Suprapubic skin (tissue), 4 donors: ENCODE measurements at regions not wholly inside any gene's neighbourhood (a gene's known extent, or its start where the extent isn't known, plus 50 kb on each side); places are given as distances from the start of the nearest gene placed in this dataset.
"Not testable (repeated sequence)": the region's sequence is repeated elsewhere in the genome, so short reads cannot be mapped to it uniquely, and the experiment has no call there.

Source experiments
- DNase-seq, 2 donors: peaks; one replicate each; pipeline ENCODE4 v3.0.0-alpha.2; 2019; ENCODE audit warnings: low spot score in 2 of 2
- H3K27ac ChIP-seq: fragments of 200-600 bp; sonication (generic); one replicate; pipeline ENCODE4 v1.5.1; 2019
- H3K27me3 ChIP-seq: fragments of 200-600 bp; sonication (generic); one replicate; pipeline ENCODE4 v1.5.1; 2019
- H3K36me3 ChIP-seq: fragments of 200-600 bp; sonication (generic); one replicate; pipeline ENCODE4 v1.5.1; 2019
- H3K4me1 ChIP-seq: fragments of 200-600 bp; sonication (generic); one replicate; pipeline ENCODE4 v1.5.1; 2019
- H3K4me3 ChIP-seq: fragments of 200-600 bp; sonication (generic); one replicate; pipeline ENCODE4 v1.5.1; 2019; ENCODE audit warnings: mild to moderate bottlenecking
- H3K9me3 ChIP-seq: fragments of 200-600 bp; sonication (generic); one replicate; pipeline ENCODE4 v1.5.1; 2019
- EP300 ChIP-seq: sonication (generic); formaldehyde crosslinking; IDR thresholded peaks from one replicate; pipeline ENCODE4 v1.6.1; 2017; ENCODE audit warnings: antibody characterized with exemption
- POLR2A ChIP-seq, 2 donors: fragments of 450-650 bp; IDR thresholded peaks; one replicate each; pipeline ENCODE4 v1.6.1; 2017; ENCODE audit warnings: antibody characterized with exemption in 2 of 2, mild to moderate bottlenecking in 2 of 2, moderate library complexity in 2 of 2
- POLR2AphosphoS5 ChIP-seq, 3 donors: sonication (generic); formaldehyde crosslinking; IDR thresholded peaks; one replicate each; pipeline ENCODE4 v1.6.1; 2017; ENCODE audit warnings: antibody characterized with exemption in 3 of 3
- WGBS: methylation state at CpG from one replicate; pipeline ENCODE4 v1.1.5; 2018; 5-methylcytosine and 5-hydroxymethylcytosine counted together
- TF ChIP-seq, protein P1 (sequence below), 2 donors: fragments of 200-600 bp in 1 of 2; fragments of 450-650 bp in 1 of 2; sonication (generic) in 1 of 2; IDR thresholded peaks; one replicate each; pipeline ENCODE4 v1.5.1; 2016 to 2019; ENCODE audit warnings: antibody characterized with exemption in 2 of 2, mild to moderate bottlenecking in 1 of 2, moderate library complexity in 1 of 2

DNA sequence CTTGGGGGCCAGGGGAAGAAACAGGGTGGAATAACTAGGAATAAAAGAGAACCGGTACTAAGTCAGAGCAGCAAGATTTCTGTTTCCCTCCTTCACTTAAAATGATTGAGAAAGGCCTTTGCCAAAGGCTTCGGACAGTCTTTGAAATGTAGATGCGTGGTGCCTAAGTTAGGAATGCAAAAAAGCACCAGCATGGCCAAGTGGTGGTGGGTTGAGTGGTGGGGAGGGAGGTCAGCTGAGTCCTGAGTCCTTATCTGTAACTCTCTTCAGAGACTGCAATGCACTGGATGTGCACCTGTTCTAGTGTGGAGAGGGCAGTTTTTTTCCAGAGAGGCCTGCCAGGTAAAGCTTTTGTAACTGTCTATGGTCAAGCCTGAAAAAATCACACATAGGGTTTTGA lies 919.9 kb downstream of the FSCB start:
- no peak for DNase-seq
- H3K4me3 ChIP-seq = no peak overlapping the region
- no peak overlapping the region for H3K27ac ChIP-seq
- H3K36me3 ChIP-seq = no peaks in the 10 kb centered on the region
- 66% methylated on average over 3 of the region's 3 CpGs for WGBS
- H3K9me3 ChIP-seq = no peaks in the 10 kb centered on the region
- H3K27me3 ChIP-seq = no peaks in the 10 kb centered on the region
- H3K4me1 ChIP-seq = no peaks in the 10 kb centered on the region
- TF ChIP-seq EP300 (no peak), POLR2A (IDR thresholded peaks at IDR 0.05) (no peak), POLR2AphosphoS5 (IDR thresholded peaks at IDR 0.05) (no peak)
- TF ChIP-seq, protein P1, sequence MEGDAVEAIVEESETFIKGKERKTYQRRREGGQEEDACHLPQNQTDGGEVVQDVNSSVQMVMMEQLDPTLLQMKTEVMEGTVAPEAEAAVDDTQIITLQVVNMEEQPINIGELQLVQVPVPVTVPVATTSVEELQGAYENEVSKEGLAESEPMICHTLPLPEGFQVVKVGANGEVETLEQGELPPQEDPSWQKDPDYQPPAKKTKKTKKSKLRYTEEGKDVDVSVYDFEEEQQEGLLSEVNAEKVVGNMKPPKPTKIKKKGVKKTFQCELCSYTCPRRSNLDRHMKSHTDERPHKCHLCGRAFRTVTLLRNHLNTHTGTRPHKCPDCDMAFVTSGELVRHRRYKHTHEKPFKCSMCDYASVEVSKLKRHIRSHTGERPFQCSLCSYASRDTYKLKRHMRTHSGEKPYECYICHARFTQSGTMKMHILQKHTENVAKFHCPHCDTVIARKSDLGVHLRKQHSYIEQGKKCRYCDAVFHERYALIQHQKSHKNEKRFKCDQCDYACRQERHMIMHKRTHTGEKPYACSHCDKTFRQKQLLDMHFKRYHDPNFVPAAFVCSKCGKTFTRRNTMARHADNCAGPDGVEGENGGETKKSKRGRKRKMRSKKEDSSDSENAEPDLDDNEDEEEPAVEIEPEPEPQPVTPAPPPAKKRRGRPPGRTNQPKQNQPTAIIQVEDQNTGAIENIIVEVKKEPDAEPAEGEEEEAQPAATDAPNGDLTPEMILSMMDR (IDR thresholded peaks at IDR 0.05) = no peak

DNA sequence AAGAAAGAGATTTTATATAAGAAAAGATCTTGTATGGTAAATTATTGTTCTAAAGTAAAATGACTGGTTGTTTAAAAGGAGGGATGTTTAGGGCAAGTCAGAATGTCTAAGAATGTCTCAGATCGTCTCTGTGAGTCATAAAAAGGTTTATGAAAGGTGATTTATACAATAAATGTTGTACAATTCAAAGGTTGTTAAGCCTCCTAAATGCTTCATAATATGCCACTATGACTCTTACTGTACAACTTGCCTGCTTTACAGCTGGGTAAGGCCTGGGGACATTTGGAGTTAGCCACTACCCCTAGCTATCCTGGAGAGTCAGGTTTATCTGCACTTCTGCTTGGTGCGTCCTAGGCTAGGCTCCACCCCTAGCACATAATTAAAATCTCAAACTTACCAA lies 927.4 kb downstream of the FSCB start:
- H3K36me3 ChIP-seq = no peaks in the 10 kb centered on the region
- peaks cover 4% of the 10 kb centered on the region for H3K9me3 ChIP-seq
- 68% methylated on average over 2 of the region's 2 CpGs for WGBS
- no peak for DNase-seq
- no peak overlapping the region for H3K27ac ChIP-seq
- no peaks in the 10 kb centered on the region for H3K27me3 ChIP-seq
- TF ChIP-seq, protein P1 (IDR thresholded peaks at IDR 0.05) = no peak
- TF ChIP-seq EP300 (no peak), POLR2A (IDR thresholded peaks at IDR 0.05) (no peak), POLR2AphosphoS5 (IDR thresholded peaks at IDR 0.05) (no peak)
- H3K4me1 ChIP-seq = no peaks in the 10 kb centered on the region
- no peak overlapping the region for H3K4me3 ChIP-seq

- WGBS = 54% methylated on average over 1 of the region's 1 CpG
- DNase-seq = no peak
- Histone ChIP-seq H3K9me3 (no peaks in the 10 kb centered on the region), H3K27me3 (no peaks in the 10 kb centered on the region), H3K27ac (no peak overlapping the region), H3K36me3 (no peaks in the 10 kb centered on the region), H3K4me3 (no peak overlapping the region), H3K4me1 (no peaks in the 10 kb centered on the region)
- no peak for TF ChIP-seq EP300
- TF ChIP-seq, protein P1 (IDR thresholded peaks at IDR 0.05) = no peak
- TF ChIP-seq POLR2AphosphoS5 (IDR thresholded peaks at IDR 0.05) = no peak
- TF ChIP-seq POLR2A (IDR thresholded peaks at IDR 0.05) = no peak
These were observed 939.1 kb downstream of the FSCB start for GRCh38 chr14:43568022-43568421.

GRCh38 chr14:43548368-43548767 lies 958.7 kb downstream of the FSCB start:
- Histone ChIP-seq H3K27me3 (no peaks in the 10 kb centered on the region), H3K36me3 (no peaks in the 10 kb centered on the region), H3K4me1 (no peaks in the 10 kb centered on the region), H3K4me3 (no peak overlapping the region), H3K9me3 (no peaks in the 10 kb centered on the region), H3K27ac (no peak overlapping the region)
- no peak for DNase-seq
- TF ChIP-seq, protein P1 (IDR thresholded peaks at IDR 0.05) = no peak
- TF ChIP-seq POLR2AphosphoS5 (IDR thresholded peaks at IDR 0.05) (no peak), EP300 (no peak), POLR2A (IDR thresholded peaks at IDR 0.05) (no peak)
- WGBS = 95% methylated on average over 1 of the region's 1 CpG

GRCh38 chr14:43547596-43547995 lies 959.5 kb downstream of the FSCB start:
- not testable (repeated sequence) for H3K27ac ChIP-seq, H3K4me1 ChIP-seq, H3K36me3 ChIP-seq, H3K4me3 ChIP-seq, H3K27me3 ChIP-seq, DNase-seq, H3K9me3 ChIP-seq
- WGBS = 45% methylated on average over 2 of the region's 2 CpGs

DNA sequence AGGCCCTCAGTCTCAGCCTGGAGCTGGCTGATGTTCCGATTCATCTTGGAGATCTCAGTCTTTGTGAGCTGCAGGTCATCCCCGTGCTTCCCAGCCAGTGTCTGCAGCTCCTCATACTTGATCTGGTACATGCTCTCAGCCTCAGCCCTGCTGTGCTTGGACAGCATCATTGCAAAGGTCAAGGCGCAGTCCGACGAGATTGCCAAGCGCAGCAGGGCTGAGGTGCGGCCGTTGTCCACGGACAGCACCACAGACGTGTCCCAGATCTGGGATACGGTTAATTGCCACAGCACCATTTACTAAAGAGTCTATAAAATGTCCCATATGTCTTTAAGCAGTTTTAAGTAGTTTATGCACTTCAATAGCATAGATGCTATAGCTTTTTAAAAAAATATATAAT lies 965.7 kb downstream of the FSCB start:
- Histone ChIP-seq H3K4me1 (no peaks in the 10 kb centered on the region), H3K27ac (no peak overlapping the region), H3K4me3 (no peak overlapping the region), H3K27me3 (no peaks in the 10 kb centered on the region), H3K36me3 (no peaks in the 10 kb centered on the region), H3K9me3 (no peaks in the 10 kb centered on the region)
- no peak for DNase-seq
- TF ChIP-seq POLR2AphosphoS5 (IDR thresholded peaks at IDR 0.05) (no peak), POLR2A (IDR thresholded peaks at IDR 0.05) (no peak), EP300 (no peak)
- TF ChIP-seq, protein P1 (IDR thresholded peaks at IDR 0.05) = no peak
- WGBS = 85% methylated on average over 11 of the region's 11 CpGs
